Peyer's patch (tissue), 4 donors: ENCODE measurements at regions not wholly inside any gene's neighbourhood (a gene's known extent, or its start where the extent isn't known, plus 50 kb on each side); places are given as distances from the start of the nearest gene placed in this dataset.
A peak's percentile ranks its signal among the peaks of the same experiment; 100 is the strongest.

Experiments used
- DNase-seq, 3 donors: peaks; one replicate each; pipeline ENCODE4 v3.0.0-alpha.2; 2017 to 2019
- H3K27ac ChIP-seq, 4 donors: fragments of 200-600 bp; sonication (generic); one replicate each; pipeline ENCODE4 v1.5.1; 2016 to 2019
- H3K27me3 ChIP-seq, 2 donors: fragments of 200-600 bp; sonication (generic); one replicate each; pipeline ENCODE4 v1.5.1; 2019
- H3K36me3 ChIP-seq, 3 donors: fragments of 200-600 bp; sonication (generic); one replicate each; pipeline ENCODE4 v1.5.1; 2016 to 2019
- H3K4me1 ChIP-seq, 4 donors: fragments of 200-600 bp; sonication (generic); one replicate each; pipeline ENCODE4 v1.5.1; 2016 to 2019
- H3K4me3 ChIP-seq, 4 donors: fragments of 200-600 bp; sonication (generic); 1 replicate in 3 of 4; 2 replicates in 1 of 4; pipeline ENCODE4 v1.5.1; 2016 to 2019; ENCODE audit warnings: mild to moderate bottlenecking in 1 of 4
- H3K9me3 ChIP-seq, 4 donors: fragments of 200-600 bp; sonication (generic); one replicate each; pipeline ENCODE4 v1.5.1; 2016 to 2019; ENCODE audit warnings: mild to moderate bottlenecking in 1 of 4
- POLR2A ChIP-seq, 2 donors: fragments of 450-650 bp; IDR thresholded peaks; one replicate each; pipeline ENCODE4 v1.5.1; 2017; ENCODE audit warnings: antibody characterized with exemption in 2 of 2, mild to moderate bottlenecking in 2 of 2, moderate library complexity in 2 of 2
- TF ChIP-seq, protein P1 (sequence below), 6 experiments: fragments of 450-650 bp in 4 of 6; fragments of 200-600 bp in 2 of 6; sonication (generic) in 1 of 6; IDR thresholded peaks; one replicate each; pipeline ENCODE4 v1.5.1; 2017 to 2019; ENCODE audit warnings: antibody characterized with exemption in 6 of 6, mild to moderate bottlenecking in 3 of 6, moderate library complexity in 1 of 6

- H3K36me3 ChIP-seq, result no peaks in the 10 kb centered on the region
- H3K4me3 ChIP-seq, result no peak overlapping the region
- TF ChIP-seq, protein P1, sequence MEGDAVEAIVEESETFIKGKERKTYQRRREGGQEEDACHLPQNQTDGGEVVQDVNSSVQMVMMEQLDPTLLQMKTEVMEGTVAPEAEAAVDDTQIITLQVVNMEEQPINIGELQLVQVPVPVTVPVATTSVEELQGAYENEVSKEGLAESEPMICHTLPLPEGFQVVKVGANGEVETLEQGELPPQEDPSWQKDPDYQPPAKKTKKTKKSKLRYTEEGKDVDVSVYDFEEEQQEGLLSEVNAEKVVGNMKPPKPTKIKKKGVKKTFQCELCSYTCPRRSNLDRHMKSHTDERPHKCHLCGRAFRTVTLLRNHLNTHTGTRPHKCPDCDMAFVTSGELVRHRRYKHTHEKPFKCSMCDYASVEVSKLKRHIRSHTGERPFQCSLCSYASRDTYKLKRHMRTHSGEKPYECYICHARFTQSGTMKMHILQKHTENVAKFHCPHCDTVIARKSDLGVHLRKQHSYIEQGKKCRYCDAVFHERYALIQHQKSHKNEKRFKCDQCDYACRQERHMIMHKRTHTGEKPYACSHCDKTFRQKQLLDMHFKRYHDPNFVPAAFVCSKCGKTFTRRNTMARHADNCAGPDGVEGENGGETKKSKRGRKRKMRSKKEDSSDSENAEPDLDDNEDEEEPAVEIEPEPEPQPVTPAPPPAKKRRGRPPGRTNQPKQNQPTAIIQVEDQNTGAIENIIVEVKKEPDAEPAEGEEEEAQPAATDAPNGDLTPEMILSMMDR (IDR thresholded peaks at IDR 0.05), result no peak
- TF ChIP-seq POLR2A (IDR thresholded peaks at IDR 0.05), result no peak
- no peaks in the 10 kb centered on the region for H3K27me3 ChIP-seq
- H3K27ac ChIP-seq, result peak overlapping the region; percentile 5 to 70 (median 36)
- no peaks in the 10 kb centered on the region for H3K9me3 ChIP-seq
- DNase-seq, result peak; percentile 55 to 83 (median 61)
- peaks cover 0 to 18% (median 2%) of the 10 kb centered on the region in 4 donors for H3K4me1 ChIP-seq
Observed at GRCh38 chr5:82356808-82357671, 78.9 kb upstream of the RPS23 start.

- no peak for TF ChIP-seq POLR2A (IDR thresholded peaks at IDR 0.05)
- TF ChIP-seq, protein P1 (IDR thresholded peaks at IDR 0.05), result no peak
- Histone ChIP-seq H3K27me3 (no peaks in the 10 kb centered on the region), H3K9me3 (no peaks in the 10 kb centered on the region), H3K27ac (no peak overlapping the region), H3K36me3 (no peaks in the 10 kb centered on the region), H3K4me1 (peaks cover 0 to 18% (median 2%) of the 10 kb centered on the region in 4 donors), H3K4me3 (no peak overlapping the region)
- DNase-seq, result no peak
Observed at GRCh38 chr5:82356021-82356420, 77.9 kb upstream of the RPS23 start.

DNA sequence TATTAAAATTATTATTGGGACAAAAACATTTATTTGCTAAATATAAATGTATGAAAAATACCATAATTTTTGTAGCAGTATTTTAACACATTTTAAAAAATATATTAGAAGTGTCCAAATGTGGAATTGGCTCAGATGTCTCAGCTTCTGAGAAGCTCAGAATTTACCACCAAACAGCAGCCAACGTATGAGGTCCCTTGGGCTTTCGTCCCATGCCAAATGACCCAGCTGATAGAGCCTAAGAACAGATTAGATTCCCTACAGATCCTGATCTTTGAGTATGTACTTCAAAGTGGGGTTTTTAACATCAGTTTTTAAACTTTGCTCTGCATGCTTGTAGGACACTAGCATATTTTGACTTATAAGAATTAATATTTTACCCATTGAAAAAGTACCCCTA is 77.3 kb upstream of the RPS23 start:
- Histone ChIP-seq H3K9me3 (no peaks in the 10 kb centered on the region), H3K27ac (no peak overlapping the region), H3K27me3 (no peaks in the 10 kb centered on the region), H3K4me3 (no peak overlapping the region), H3K36me3 (no peaks in the 10 kb centered on the region), H3K4me1 (peaks cover 0 to 18% (median 2%) of the 10 kb centered on the region in 4 donors)
- TF ChIP-seq, protein P1 (IDR thresholded peaks at IDR 0.05), result no peak
- no peak for TF ChIP-seq POLR2A (IDR thresholded peaks at IDR 0.05)
- DNase-seq, result no peak

DNA sequence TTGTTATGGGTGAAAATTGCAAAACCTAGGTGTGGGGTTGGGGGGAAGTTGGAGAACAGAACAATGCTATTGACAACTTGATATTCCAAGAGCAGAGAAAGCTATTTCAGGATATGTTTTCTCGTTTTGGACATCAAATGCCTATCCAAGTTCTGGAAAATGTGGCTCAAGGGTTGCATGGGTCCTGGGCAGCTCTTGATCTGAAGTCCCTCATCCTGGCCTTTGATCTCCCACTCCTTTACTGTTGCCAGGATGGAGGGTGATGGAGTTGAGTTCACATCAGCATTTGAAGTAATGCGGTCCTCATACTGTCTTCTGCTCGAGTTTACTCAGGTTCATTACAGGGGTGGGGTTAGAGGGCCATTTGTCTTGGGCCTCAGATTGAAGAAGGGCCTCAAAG is 76.9 kb upstream of the RPS23 start:
- Histone ChIP-seq H3K4me1 (peaks cover 0 to 18% (median 2%) of the 10 kb centered on the region in 4 donors), H3K27me3 (no peaks in the 10 kb centered on the region), H3K9me3 (no peaks in the 10 kb centered on the region), H3K36me3 (no peaks in the 10 kb centered on the region), H3K4me3 (no peak overlapping the region), H3K27ac (no peak overlapping the region)
- no peak for DNase-seq
- TF ChIP-seq POLR2A (IDR thresholded peaks at IDR 0.05), result no peak
- TF ChIP-seq, protein P1 (IDR thresholded peaks at IDR 0.05), result no peak

DNA sequence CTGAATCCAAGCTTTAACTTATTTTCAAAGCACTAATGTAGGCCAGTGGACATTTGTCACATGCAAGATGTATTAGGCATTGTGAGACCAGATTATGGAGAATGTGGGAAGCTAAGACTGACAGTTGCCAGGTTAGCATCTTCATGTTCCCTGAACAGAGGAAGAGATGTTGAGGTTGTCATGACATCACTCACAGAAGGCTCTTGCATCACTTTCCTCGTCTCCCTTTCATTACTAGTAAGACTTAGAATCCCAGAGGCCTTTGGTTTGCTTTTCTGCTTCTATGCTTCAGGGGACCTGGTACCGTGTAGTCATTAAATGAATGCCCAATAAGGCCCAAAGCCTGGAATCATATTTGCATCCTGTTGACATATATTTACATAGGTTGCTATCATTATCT is 76.4 kb upstream of the RPS23 start:
- Histone ChIP-seq H3K4me1 (peaks cover 0 to 18% (median 2%) of the 10 kb centered on the region in 4 donors), H3K27me3 (no peaks in the 10 kb centered on the region), H3K36me3 (no peaks in the 10 kb centered on the region), H3K4me3 (no peak overlapping the region), H3K27ac (no peak overlapping the region), H3K9me3 (no peaks in the 10 kb centered on the region)
- no peak for DNase-seq
- TF ChIP-seq, protein P1 (IDR thresholded peaks at IDR 0.05), result no peak
- no peak for TF ChIP-seq POLR2A (IDR thresholded peaks at IDR 0.05)
